Kidney epithelial cell (primary cell): ENCODE measurements at regions not wholly inside any gene's neighbourhood (a gene's known extent, or its start where the extent isn't known, plus 50 kb on each side); places are given as distances from the start of the nearest gene placed in this dataset.

Experiments used
- DNase-seq: peaks from one replicate; pipeline ENCODE4 v3.0.0-alpha.2; 2010; ENCODE audit warnings: low read depth
- H3K27me3 ChIP-seq: 2 replicates; pipeline ENCODE4 v1.6.0; 2011; ENCODE audit warnings: low read length; ENCODE audit not compliant: control insufficient read depth, insufficient read depth
- H3K36me3 ChIP-seq: 2 replicates; pipeline ENCODE4 v1.5.1; 2011; ENCODE audit warnings: low read length; ENCODE audit not compliant: control insufficient read depth, insufficient read depth
- H3K4me3 ChIP-seq: 2 replicates; pipeline ENCODE4 v1.5.1; 2011; ENCODE audit warnings: low read depth, mild to moderate bottlenecking, control low read depth, low read length
- CTCF ChIP-seq: IDR thresholded peaks from 2 replicates; pipeline ENCODE4 v1.5.1; 2011; ENCODE audit warnings: mild to moderate bottlenecking, moderate library complexity, low read length, control low read depth, inconsistent platforms; ENCODE audit not compliant: insufficient read depth, poor library complexity, severe bottlenecking

DNA sequence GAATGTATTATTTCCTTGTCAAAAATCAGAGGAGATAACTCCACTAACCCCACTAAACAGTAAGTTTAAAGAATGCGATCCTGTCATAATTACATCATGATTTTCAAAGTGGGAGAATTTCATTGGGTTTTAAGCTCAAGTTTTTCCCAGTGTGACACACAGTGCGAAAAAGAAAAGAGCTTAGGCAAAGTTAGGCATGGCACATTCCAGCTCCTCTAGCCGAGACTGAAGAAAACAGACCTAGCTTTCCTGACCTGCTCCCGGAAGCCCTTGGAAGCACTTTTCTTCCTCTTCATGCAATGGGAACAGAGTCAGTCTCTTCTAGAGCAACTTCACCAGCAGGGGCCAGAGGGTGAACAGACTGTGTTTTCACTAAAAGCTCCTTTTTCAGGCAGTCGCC lies 76.6 kb upstream of the AKIP1 start:
- no peak for DNase-seq
- H3K4me3 ChIP-seq: no peak overlapping the region
- H3K36me3 ChIP-seq: no peaks in the 10 kb centered on the region
- H3K27me3 ChIP-seq: no peaks in the 10 kb centered on the region
- no peak for TF ChIP-seq CTCF

DNA sequence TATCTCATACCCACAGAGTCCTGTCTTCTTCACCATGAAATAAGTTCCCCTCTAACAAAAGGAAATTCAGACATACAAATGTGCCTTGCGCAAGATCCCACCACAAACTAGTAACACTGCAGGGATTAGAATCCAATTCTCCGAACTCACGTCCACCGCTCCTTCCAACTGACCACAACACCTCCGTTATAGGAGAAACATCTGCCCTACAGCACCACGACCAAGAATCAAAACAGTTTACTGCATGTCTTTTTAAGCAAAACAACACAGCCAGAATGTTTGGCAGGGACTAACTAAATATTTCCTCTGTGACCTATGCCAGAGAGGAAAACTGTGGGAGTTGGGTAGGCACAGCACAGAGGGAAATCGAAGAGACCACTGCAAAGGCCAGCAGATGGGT lies 72.7 kb upstream of the AKIP1 start:
- no peaks in the 10 kb centered on the region for H3K27me3 ChIP-seq
- no peak for DNase-seq
- no peak for TF ChIP-seq CTCF
- no peak overlapping the region for H3K4me3 ChIP-seq
- H3K36me3 ChIP-seq: no peaks in the 10 kb centered on the region

DNA sequence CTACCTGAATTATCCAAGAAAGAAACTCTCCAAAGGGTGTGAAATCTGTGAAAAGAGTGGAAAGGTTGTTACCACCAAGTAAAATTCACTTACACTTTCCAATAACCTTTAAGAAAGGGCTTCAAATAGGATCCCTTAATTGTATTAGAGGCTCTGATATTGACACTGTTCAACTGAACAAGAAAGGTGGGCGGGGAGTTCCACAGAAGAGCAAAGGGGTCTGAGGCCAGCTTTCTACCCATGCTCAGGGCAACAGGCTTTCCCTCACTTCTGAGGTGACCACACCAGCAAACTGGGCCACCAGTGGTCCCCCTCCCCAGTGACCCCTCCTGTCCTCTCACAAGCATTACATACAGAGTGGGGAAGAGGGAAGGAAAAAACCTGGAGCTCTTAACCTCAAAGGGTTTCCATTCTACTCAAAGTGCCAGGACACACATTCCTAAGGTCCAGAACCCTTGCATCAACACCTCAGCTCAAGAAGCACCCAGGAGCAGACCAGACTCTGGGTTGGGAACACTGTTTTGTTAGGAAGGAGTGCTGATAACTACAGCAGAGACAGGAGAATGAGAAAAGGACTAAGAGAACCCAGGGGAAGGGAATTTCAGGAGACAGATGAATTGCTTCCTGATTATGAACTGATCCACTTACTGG lies 71.6 kb upstream of the AKIP1 start:
- Histone ChIP-seq H3K27me3 (no peaks in the 10 kb centered on the region), H3K4me3 (no peak overlapping the region), H3K36me3 (no peaks in the 10 kb centered on the region)
- TF ChIP-seq CTCF: no peak
- no peak for DNase-seq

DNA sequence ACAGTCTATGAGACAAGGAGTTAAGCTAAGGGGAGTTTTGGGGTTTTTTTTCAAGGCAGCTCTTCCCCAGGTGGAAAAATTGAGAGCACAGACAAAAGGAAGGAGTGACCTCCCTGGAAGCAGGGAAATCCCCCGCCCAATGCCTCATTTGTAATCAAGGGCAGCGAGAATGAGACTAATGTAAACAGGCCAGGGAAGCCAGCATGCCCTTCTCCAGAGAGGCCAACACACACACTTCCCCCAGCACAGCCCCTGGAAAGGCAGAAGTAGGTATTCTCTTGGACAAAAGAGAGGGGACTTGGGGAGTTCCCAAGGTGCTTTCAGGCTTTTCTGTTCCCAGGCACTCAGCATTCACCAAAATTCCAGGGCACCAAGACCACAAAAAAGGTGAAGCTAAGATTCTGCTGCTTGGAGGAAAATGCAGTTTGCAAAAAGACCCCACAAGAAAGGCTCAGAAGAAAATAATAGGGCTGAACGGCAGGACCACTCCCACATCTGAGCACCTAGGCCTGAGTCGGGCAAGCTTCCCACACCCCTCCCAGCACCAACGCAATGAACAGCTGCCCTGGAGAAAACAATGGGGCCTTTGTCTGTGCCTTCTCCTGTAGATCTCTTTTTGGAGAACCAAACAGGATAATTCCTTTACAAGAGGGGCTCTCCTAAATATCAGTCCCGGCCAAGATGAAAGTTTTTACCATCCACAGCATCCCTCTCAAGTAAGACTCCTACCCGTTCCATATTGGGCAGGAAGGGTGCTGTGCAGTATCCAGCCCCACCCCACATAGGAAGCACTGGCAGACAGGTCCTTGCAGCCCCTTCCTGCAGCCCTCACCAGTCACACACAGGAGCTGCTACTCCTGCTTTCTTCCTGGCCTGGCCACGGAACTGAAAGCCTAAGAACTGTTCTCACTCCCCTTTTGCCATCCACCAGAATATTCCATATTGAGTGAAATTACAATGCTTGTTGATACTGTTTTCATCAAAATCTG lies 70.7 kb upstream of the AKIP1 start:
- Histone ChIP-seq H3K4me3 (no peak overlapping the region), H3K36me3 (no peaks in the 10 kb centered on the region), H3K27me3 (no peaks in the 10 kb centered on the region)
- DNase-seq: no peak
- TF ChIP-seq CTCF: no peak

- no peak overlapping the region for H3K4me3 ChIP-seq
- no peaks in the 10 kb centered on the region for H3K27me3 ChIP-seq
- H3K36me3 ChIP-seq: no peaks in the 10 kb centered on the region
- no peak for DNase-seq
- TF ChIP-seq CTCF: no peak
Measured at GRCh38 chr11:8841899-8842298, 69.1 kb upstream of the AKIP1 start.
